ENCODE measurements at regions not wholly inside any gene's neighbourhood (a gene's known extent, or its start where the extent isn't known, plus 50 kb on each side); places are given as distances from the start of the nearest gene placed in this dataset.

- H3K9me3 Mint-ChIP-seq = no peaks in the 10 kb centered on the region
- H3K27me3 Mint-ChIP-seq (ENCODE audit: low read depth) = no peaks in the 10 kb centered on the region
- H3K27ac Mint-ChIP-seq = no peak overlapping the region
- H3K4me3 Mint-ChIP-seq = no peak overlapping the region
- H3K36me3 Mint-ChIP-seq (ENCODE audit: low read depth) = no peaks in the 10 kb centered on the region
- TF ChIP-seq CTCF (IDR thresholded peaks at IDR 0.05; ENCODE audit: unreplicated experiment in 3 of 3) = no peak
- H3K4me1 Mint-ChIP-seq = no peaks in the 10 kb centered on the region
Observed at GRCh38 chr7:13476881-13477444, 512.5 kb downstream of the ETV1 start.

DNA sequence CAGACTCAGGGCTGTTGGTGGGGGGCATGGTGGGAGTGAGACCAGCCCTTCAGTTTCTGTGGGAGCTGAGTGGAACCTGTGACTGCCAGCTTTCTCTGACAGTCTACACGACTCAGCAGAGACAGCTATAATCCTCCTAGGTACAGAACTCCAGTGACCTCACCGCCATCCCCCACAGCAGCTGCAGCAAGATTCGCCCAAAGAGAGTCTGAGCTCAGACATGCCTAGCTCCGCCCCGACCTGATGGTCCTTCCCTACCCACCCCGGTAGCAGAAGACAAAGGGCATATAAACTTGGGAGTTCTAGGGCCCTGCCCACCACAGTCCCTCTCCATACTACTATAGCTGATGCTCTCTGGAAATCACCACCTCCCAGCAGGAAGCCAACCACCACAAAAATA lies 500.1 kb downstream of the ETV1 start:
- no peaks in the 10 kb centered on the region for H3K4me1 Mint-ChIP-seq
- H3K27me3 Mint-ChIP-seq (ENCODE audit: low read depth) = no peaks in the 10 kb centered on the region

GRCh38 chr7:13496976-13497375 lies 492.5 kb downstream of the ETV1 start:
- no peaks in the 10 kb centered on the region for H3K27me3 Mint-ChIP-seq (ENCODE audit: low read depth)
- peaks cover 8% of the 10 kb centered on the region for H3K9me3 Mint-ChIP-seq
- no peaks in the 10 kb centered on the region for H3K36me3 Mint-ChIP-seq (ENCODE audit: low read depth)
- no peak overlapping the region for H3K4me3 Mint-ChIP-seq
- no peak for TF ChIP-seq CTCF (IDR thresholded peaks at IDR 0.05; ENCODE audit: unreplicated experiment in 3 of 3)
- no peak overlapping the region for H3K27ac Mint-ChIP-seq
- no peaks in the 10 kb centered on the region for H3K4me1 Mint-ChIP-seq

More for the DNA sequence above, 500.1 kb downstream of the ETV1 start:
- Mint-ChIP-seq H3K27ac (no peak overlapping the region), H3K9me3 (peaks cover 34% of the 10 kb centered on the region), H3K4me3 (no peak overlapping the region), H3K36me3 (ENCODE audit: low read depth) (no peaks in the 10 kb centered on the region)
- TF ChIP-seq CTCF (IDR thresholded peaks at IDR 0.05; ENCODE audit: unreplicated experiment in 3 of 3) = no peak

DNA sequence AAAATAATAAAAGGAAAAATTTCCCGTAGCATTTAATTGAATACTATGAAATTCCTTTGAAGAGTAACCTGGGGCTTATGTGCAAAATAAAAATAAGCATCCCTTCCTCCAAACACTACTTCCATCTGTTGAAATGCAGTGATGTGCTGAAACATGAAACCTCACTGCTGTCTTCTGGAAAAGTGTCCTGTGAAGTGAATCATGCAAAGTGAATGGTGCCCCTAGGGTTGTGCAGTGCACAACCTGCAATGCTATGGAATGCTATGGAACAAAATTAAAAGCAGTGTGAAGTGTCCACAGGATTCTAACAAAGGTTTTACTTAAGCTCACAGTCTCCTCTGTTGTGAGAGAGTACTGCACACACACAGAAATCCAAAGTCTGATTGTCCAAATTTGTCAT lies 480.9 kb downstream of the ETV1 start:
- TF ChIP-seq CTCF (IDR thresholded peaks at IDR 0.05; ENCODE audit: unreplicated experiment in 3 of 3) = no peak
- Mint-ChIP-seq H3K36me3 (ENCODE audit: low read depth) (no peaks in the 10 kb centered on the region), H3K4me1 (peaks cover 12% of the 10 kb centered on the region), H3K27ac (no peak overlapping the region), H3K9me3 (peaks cover 17% of the 10 kb centered on the region), H3K27me3 (ENCODE audit: low read depth) (no peaks in the 10 kb centered on the region), H3K4me3 (no peak overlapping the region)

GRCh38 chr7:13518738-13519137 lies 470.7 kb downstream of the ETV1 start:
- H3K4me3 Mint-ChIP-seq = no peak overlapping the region
- no peaks in the 10 kb centered on the region for H3K4me1 Mint-ChIP-seq
- H3K36me3 Mint-ChIP-seq (ENCODE audit: low read depth) = no peaks in the 10 kb centered on the region
- H3K27me3 Mint-ChIP-seq (ENCODE audit: low read depth) = no peaks in the 10 kb centered on the region
- no peak for TF ChIP-seq CTCF (IDR thresholded peaks at IDR 0.05; ENCODE audit: unreplicated experiment in 3 of 3)
- no peaks in the 10 kb centered on the region for H3K9me3 Mint-ChIP-seq
- no peak overlapping the region for H3K27ac Mint-ChIP-seq

GRCh38 chr7:13524076-13524475 lies 465.4 kb downstream of the ETV1 start:
- Mint-ChIP-seq H3K4me1 (peaks cover 8% of the 10 kb centered on the region), H3K9me3 (no peaks in the 10 kb centered on the region), H3K4me3 (no peak overlapping the region), H3K27me3 (ENCODE audit: low read depth) (no peaks in the 10 kb centered on the region), H3K27ac (no peak overlapping the region), H3K36me3 (ENCODE audit: low read depth) (no peaks in the 10 kb centered on the region)
- TF ChIP-seq CTCF (IDR thresholded peaks at IDR 0.05; ENCODE audit: unreplicated experiment in 3 of 3) = no peak
